Gastroesophageal sphincter (tissue), 4 donors: ENCODE measurements at regions not wholly inside any gene's neighbourhood (a gene's known extent, or its start where the extent isn't known, plus 50 kb on each side); places are given as distances from the start of the nearest gene placed in this dataset.

Experiments used
- ATAC-seq: fragments of 150-250 bp; one replicate; pipeline ENCODE4 v1.9.1; 2016; ENCODE audit warnings: mild to moderate bottlenecking, moderate library complexity
- H3K27ac ChIP-seq, 4 donors: fragments of 200-600 bp; sonication (generic) in 3 of 4; 1 replicate in 3 of 4; 2 replicates in 1 of 4; pipeline ENCODE4 v1.5.1; 2016 to 2019
- H3K27me3 ChIP-seq: fragments of 200-600 bp; sonication (generic); one replicate; pipeline ENCODE4 v1.5.1; 2019
- H3K36me3 ChIP-seq, 2 donors: fragments of 200-600 bp; sonication (generic); one replicate each; pipeline ENCODE4 v1.5.1; 2019; ENCODE audit warnings: control low read depth in 1 of 2
- H3K4me1 ChIP-seq, 3 donors: fragments of 200-600 bp; sonication (generic); 1 replicate in 2 of 3; 2 replicates in 1 of 3; pipeline ENCODE4 v1.5.1; 2016 to 2019; ENCODE audit warnings: control low read depth in 2 of 3
- H3K4me3 ChIP-seq, 2 donors: fragments of 200-600 bp; sonication (generic); one replicate each; pipeline ENCODE4 v1.5.1; 2019; ENCODE audit warnings: mild to moderate bottlenecking in 1 of 2, moderate library complexity in 1 of 2
- H3K9me3 ChIP-seq, 3 donors: fragments of 200-600 bp; sonication (generic); one replicate each; pipeline ENCODE4 v1.5.1; 2017 to 2019; ENCODE audit warnings: control low read depth in 2 of 3
- CTCF ChIP-seq, 4 experiments: fragments of 200-600 bp in 2 of 4; fragments of 450-650 bp in 2 of 4; sonication (generic) in 1 of 4; IDR thresholded peaks; one replicate each; pipeline ENCODE4 v1.5.1; 2017 to 2019; ENCODE audit warnings: antibody characterized with exemption in 4 of 4, mild to moderate bottlenecking in 2 of 4, moderate library complexity in 2 of 4
- EP300 ChIP-seq: sonication (generic); formaldehyde crosslinking; IDR thresholded peaks from one replicate; pipeline ENCODE4 v1.6.1; 2017; ENCODE audit warnings: antibody characterized with exemption, mild to moderate bottlenecking
- POLR2A ChIP-seq, 2 donors: fragments of 450-650 bp; IDR thresholded peaks; one replicate each; pipeline ENCODE4 v1.6.1; 2017; ENCODE audit warnings: antibody characterized with exemption in 2 of 2, mild to moderate bottlenecking in 2 of 2, moderate library complexity in 1 of 2
- POLR2AphosphoS5 ChIP-seq: sonication (generic); formaldehyde crosslinking; IDR thresholded peaks from one replicate; pipeline ENCODE4 v1.6.1; 2017; ENCODE audit warnings: antibody characterized with exemption
- WGBS, 2 donors: methylation state at CpG; one replicate each; pipeline ENCODE4 v1.1.5; 2018; ENCODE audit warnings: low coverage in 1 of 2; 5-methylcytosine and 5-hydroxymethylcytosine counted together

GRCh38 chr2:6665093-6666045, 200.3 kb downstream of the CMPK2 start:
- no peaks in the 10 kb centered on the region for H3K27me3 ChIP-seq
- H3K36me3 ChIP-seq = no peaks in the 10 kb centered on the region
- H3K4me3 ChIP-seq = no peak overlapping the region
- no peaks in the 10 kb centered on the region for H3K4me1 ChIP-seq
- TF ChIP-seq CTCF (IDR thresholded peaks at IDR 0.05) = no peak
- TF ChIP-seq POLR2A (IDR thresholded peaks at IDR 0.05) = no peak
- TF ChIP-seq EP300 = no peak
- H3K9me3 ChIP-seq = no peaks in the 10 kb centered on the region
- no peak for ATAC-seq
- WGBS, 2 donors = 73 to 81% methylated on average over 5 to 7 of the region's 8 CpGs
- H3K27ac ChIP-seq = no peak overlapping the region

GRCh38 chr2:6667326-6667725, 198.4 kb downstream of the CMPK2 start:
- Histone ChIP-seq H3K36me3 (no peaks in the 10 kb centered on the region), H3K27me3 (no peaks in the 10 kb centered on the region), H3K9me3 (no peaks in the 10 kb centered on the region), H3K4me3 (no peak overlapping the region), H3K4me1 (no peaks in the 10 kb centered on the region), H3K27ac (no peak overlapping the region)
- no peak for TF ChIP-seq POLR2A (IDR thresholded peaks at IDR 0.05)
- no peak for TF ChIP-seq POLR2AphosphoS5
- TF ChIP-seq EP300 = no peak
- no peak for TF ChIP-seq CTCF (IDR thresholded peaks at IDR 0.05)
- 63 to 78% methylated on average over 2 to 4 of the region's 4 CpGs for WGBS, 2 donors
- no peak for ATAC-seq

GRCh38 chr2:6671913-6672312, 193.8 kb downstream of the CMPK2 start:
- H3K9me3 ChIP-seq = no peaks in the 10 kb centered on the region
- H3K36me3 ChIP-seq = no peaks in the 10 kb centered on the region
- no peak for TF ChIP-seq POLR2A (IDR thresholded peaks at IDR 0.05)
- no peak for TF ChIP-seq EP300
- no peak for TF ChIP-seq POLR2AphosphoS5
- TF ChIP-seq CTCF (IDR thresholded peaks at IDR 0.05) = no peak
- no peaks in the 10 kb centered on the region for H3K27me3 ChIP-seq
- no peak overlapping the region for H3K4me3 ChIP-seq
- no peak overlapping the region for H3K27ac ChIP-seq
- no peaks in the 10 kb centered on the region for H3K4me1 ChIP-seq
- no peak for ATAC-seq
- 36% methylated on average over 1 of the region's 1 CpG for whole genome bisulfite sequencing, 2 donors

GRCh38 chr2:6674381-6674780, 191.3 kb downstream of the CMPK2 start:
- Histone ChIP-seq H3K27ac (no peak overlapping the region), H3K4me3 (no peak overlapping the region), H3K9me3 (no peaks in the 10 kb centered on the region), H3K4me1 (no peaks in the 10 kb centered on the region), H3K27me3 (no peaks in the 10 kb centered on the region), H3K36me3 (no peaks in the 10 kb centered on the region)
- 40 to 64% methylated on average over 1 to 3 of the region's 3 CpGs for WGBS, 2 donors
- TF ChIP-seq EP300 (no peak), POLR2AphosphoS5 (no peak), POLR2A (IDR thresholded peaks at IDR 0.05) (no peak), CTCF (IDR thresholded peaks at IDR 0.05) (no peak)
- no peak for ATAC-seq

- H3K36me3 ChIP-seq = no peaks in the 10 kb centered on the region
- H3K4me1 ChIP-seq = no peaks in the 10 kb centered on the region
- 78 to 81% methylated on average over 5 of the region's 5 CpGs for whole genome bisulfite sequencing, 2 donors
- H3K4me3 ChIP-seq = no peak overlapping the region
- no peaks in the 10 kb centered on the region for H3K27me3 ChIP-seq
- TF ChIP-seq EP300 (no peak), POLR2AphosphoS5 (no peak), CTCF (IDR thresholded peaks at IDR 0.05) (no peak), POLR2A (IDR thresholded peaks at IDR 0.05) (no peak)
- no peaks in the 10 kb centered on the region for H3K9me3 ChIP-seq
- no peak for ATAC-seq
- no peak overlapping the region for H3K27ac ChIP-seq
Observed at GRCh38 chr2:6675791-6676190, 189.9 kb downstream of the CMPK2 start.
